Activated CD4-positive, alpha-beta memory T cell treated with anti-CD3 and anti-CD28 coated beads, Interleukin-2, amount 10 ng/mL, durations not matched to agents 7 days and 5 days (primary cell): ENCODE measurements at regions not wholly inside any gene's neighbourhood (a gene's known extent, or its start where the extent isn't known, plus 50 kb on each side); places are given as distances from the start of the nearest gene placed in this dataset.
"Not testable (repeated sequence)": the region's sequence is repeated elsewhere in the genome, so short reads cannot be mapped to it uniquely, and the experiment has no call there.

ENCODE experiments used
- CTCF ChIA-PET: fragments of 350-600 bp; sonication (Branson Sonifier 250); formaldehyde crosslinking; loops from one replicate; lab custom pipeline; 2021; ENCODE audit warnings: antibody characterized with exemption, inconsistent platforms; lab: Charles Lee
- POLR2A ChIA-PET: fragments of 350-600 bp; sonication (Branson Sonifier 250); formaldehyde crosslinking; loops from one replicate; lab custom pipeline; 2021; ENCODE audit warnings: antibody characterized with exemption; lab: Charles Lee
- DNase-seq: peaks from one replicate; pipeline ENCODE4 v3.0.0-alpha.2; 2020
- H3K27ac Mint-ChIP-seq: one replicate; pipeline ENCODE4 v1.8.0; 2021; ENCODE audit warnings: mild to moderate bottlenecking, mixed read lengths
- H3K27me3 Mint-ChIP-seq: one replicate; pipeline ENCODE4 v1.8.0; 2021; ENCODE audit warnings: mixed read lengths
- H3K36me3 Mint-ChIP-seq: one replicate; pipeline ENCODE4 v1.8.0; 2021; ENCODE audit warnings: low read depth, mixed read lengths
- H3K4me1 Mint-ChIP-seq: one replicate; pipeline ENCODE4 v1.8.0; 2021; ENCODE audit warnings: mixed read lengths
- H3K4me3 Mint-ChIP-seq: one replicate; pipeline ENCODE4 v1.8.0; 2021; ENCODE audit warnings: mild to moderate bottlenecking, mixed read lengths
- H3K9me3 Mint-ChIP-seq: one replicate; pipeline ENCODE4 v1.8.0; 2021; ENCODE audit warnings: mixed read lengths

DNA sequence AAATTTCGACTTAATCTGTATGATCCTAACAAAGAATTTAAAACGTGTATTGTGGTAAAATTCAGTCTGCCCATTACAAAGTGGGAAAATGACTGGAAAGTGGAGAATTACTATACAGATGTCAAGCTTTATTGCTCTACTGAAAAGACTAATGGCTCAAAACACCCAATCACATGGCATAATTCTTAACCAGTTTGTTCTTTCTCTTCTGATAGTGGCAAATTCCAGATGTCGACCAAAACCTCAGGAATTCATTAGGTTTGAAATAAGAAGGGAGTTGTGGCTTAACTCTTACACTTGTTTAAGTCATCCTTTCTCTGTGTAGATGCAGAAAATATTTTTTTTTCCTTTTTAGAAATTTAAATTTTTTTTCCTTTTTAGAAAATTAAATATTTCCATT is 1254.9 kb upstream of the LRRN3 start:
- Mint-ChIP-seq H3K36me3 (no peaks in the 10 kb centered on the region), H3K27me3 (no peaks in the 10 kb centered on the region), H3K4me3 (no peak overlapping the region), H3K27ac (no peak overlapping the region), H3K9me3 (no peaks in the 10 kb centered on the region), H3K4me1 (no peaks in the 10 kb centered on the region)
- POLR2A ChIA-PET = no interaction called here
- CTCF ChIA-PET = no interaction called here
- DNase-seq = no peak

DNA sequence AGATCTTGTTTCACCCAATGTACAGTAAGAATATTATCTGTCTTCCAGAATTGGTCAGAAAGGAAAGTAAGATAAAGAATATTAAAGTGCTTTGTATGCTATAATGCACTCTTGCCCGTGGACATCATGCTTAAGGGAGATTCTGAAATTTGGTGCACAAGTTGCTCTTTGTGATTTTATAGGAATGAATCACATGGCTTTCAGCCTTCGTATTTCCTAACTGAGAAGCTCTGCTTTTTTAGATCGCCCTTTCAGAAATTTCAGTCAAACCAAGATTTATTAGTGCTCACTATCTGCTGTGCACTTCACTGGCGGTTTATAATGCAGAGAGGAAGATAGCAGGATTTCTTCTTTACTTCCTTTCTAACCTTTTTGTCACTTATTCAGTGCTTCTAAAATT is 1248.5 kb upstream of the LRRN3 start:
- no peak for DNase-seq
- no peak overlapping the region for H3K27ac Mint-ChIP-seq
- H3K9me3 Mint-ChIP-seq = no peaks in the 10 kb centered on the region
- H3K4me3 Mint-ChIP-seq = no peak overlapping the region
- H3K4me1 Mint-ChIP-seq = no peaks in the 10 kb centered on the region
- ChIA-PET POLR2A (no interaction called here), CTCF (no interaction called here)
- no peaks in the 10 kb centered on the region for H3K27me3 Mint-ChIP-seq
- H3K36me3 Mint-ChIP-seq = no peaks in the 10 kb centered on the region

DNA sequence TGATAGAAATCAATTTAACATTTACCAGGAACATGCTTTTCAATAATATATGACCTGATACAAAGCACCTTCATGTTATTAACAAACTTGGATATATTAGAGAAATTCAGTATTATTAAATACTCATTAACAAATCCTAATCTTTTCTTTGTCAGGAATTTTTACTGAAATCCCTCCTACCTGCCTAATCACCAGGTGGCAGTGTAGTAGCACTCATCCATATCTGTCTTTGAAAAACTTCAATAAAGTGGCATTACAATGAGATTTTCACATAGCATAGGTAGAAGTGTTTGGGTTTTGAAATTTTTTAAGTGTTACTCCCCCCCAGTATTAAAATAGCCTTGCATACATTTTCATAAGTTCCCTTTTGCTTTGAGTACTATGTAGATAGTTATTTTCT is 1246.6 kb upstream of the LRRN3 start:
- POLR2A ChIA-PET = no interaction called here
- H3K27ac Mint-ChIP-seq = no peak overlapping the region
- H3K36me3 Mint-ChIP-seq = no peaks in the 10 kb centered on the region
- CTCF ChIA-PET = interaction anchor here (1.0 kb wide), 1 partner anchor 1254 kb away, joined by 4 read pairs; no protein-coding TSS in a partner anchor
- no peaks in the 10 kb centered on the region for H3K4me1 Mint-ChIP-seq
- no peak overlapping the region for H3K4me3 Mint-ChIP-seq
- no peak for DNase-seq
- no peaks in the 10 kb centered on the region for H3K9me3 Mint-ChIP-seq
- H3K27me3 Mint-ChIP-seq = no peaks in the 10 kb centered on the region

DNA sequence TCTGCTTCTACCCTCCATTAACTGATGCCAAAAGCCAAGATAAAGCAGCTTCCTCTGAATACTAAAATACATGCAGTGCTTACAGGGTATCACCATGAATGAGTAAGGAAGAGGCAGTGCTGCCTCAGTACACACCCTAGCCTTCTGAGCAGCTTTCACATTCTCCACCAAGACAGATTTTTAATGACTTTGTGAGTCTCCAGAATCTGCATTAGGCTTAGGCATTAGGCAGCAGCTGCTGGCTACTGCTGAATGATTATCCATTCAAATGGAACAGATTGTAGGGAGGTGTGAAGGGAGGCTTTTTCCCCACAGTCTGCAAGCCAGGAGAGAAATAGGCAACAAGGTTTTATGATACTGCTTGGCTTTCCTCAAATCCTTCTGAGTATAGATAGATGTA is 1226.7 kb upstream of the LRRN3 start:
- H3K27ac Mint-ChIP-seq = no peak overlapping the region
- CTCF ChIA-PET = no interaction called here
- DNase-seq = no peak
- H3K27me3 Mint-ChIP-seq = no peaks in the 10 kb centered on the region
- H3K9me3 Mint-ChIP-seq = no peaks in the 10 kb centered on the region
- H3K36me3 Mint-ChIP-seq = no peaks in the 10 kb centered on the region
- no peak overlapping the region for H3K4me3 Mint-ChIP-seq
- no peaks in the 10 kb centered on the region for H3K4me1 Mint-ChIP-seq
- POLR2A ChIA-PET = no interaction called here

DNA sequence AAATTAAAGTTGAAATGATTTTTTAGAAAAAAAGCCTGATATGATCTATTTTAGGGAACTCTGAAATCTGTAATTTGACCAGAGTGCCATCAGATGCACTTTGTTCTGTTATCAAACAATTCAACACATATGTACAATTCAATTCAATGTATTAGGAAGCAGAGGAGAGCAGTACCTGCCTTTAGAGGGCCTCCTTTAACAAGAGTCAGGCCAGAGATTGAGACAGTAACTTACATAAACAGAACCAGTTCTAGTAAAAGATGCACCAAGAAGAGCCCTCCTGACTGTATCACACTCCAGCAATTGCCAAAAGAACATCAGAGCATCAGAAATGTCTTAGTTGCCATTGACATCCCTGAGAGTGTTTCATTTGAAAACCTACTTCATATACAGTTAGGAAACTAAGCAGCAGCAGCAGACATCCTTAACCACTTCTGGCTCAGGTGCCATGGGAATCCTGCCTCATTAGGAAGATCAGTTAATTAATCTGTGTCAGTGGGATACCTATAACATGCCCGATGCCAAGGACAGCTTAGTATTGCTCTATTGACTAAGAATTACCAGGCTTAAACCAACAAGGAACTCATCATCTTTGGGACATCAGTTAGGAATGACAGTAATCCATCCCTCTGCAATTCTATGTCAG is 1222.6 kb upstream of the LRRN3 start:
- no peaks in the 10 kb centered on the region for H3K36me3 Mint-ChIP-seq
- no peak overlapping the region for H3K4me3 Mint-ChIP-seq
- no peaks in the 10 kb centered on the region for H3K27me3 Mint-ChIP-seq
- no peak overlapping the region for H3K27ac Mint-ChIP-seq
- H3K9me3 Mint-ChIP-seq = no peaks in the 10 kb centered on the region
- ChIA-PET POLR2A (no interaction called here), CTCF (no interaction called here)
- no peaks in the 10 kb centered on the region for H3K4me1 Mint-ChIP-seq
- no peak for DNase-seq

DNA sequence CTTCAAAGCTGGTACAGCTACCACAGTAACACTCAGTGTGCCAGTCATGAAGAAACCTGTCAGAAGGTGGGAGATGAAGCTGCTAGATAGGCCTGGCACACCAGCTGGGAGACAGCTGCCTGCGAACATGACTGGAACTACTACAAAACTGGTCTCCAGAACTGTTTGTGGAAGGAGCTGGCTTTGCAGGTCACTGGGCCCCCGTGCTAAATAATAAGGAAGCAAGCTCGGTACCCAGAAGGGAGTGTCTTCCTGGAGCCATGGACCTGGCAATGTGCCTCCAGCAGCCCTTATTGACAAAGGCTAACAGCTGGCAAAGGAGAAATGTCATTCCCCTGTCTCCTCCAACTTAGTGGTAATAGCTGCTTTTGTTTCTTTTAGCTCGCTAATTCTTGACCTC is 1217.6 kb upstream of the LRRN3 start:
- Mint-ChIP-seq H3K9me3 (no peaks in the 10 kb centered on the region), H3K4me3 (no peak overlapping the region), H3K4me1 (no peaks in the 10 kb centered on the region), H3K27me3 (no peaks in the 10 kb centered on the region), H3K27ac (no peak overlapping the region), H3K36me3 (no peaks in the 10 kb centered on the region)
- CTCF ChIA-PET = no interaction called here
- no peak for DNase-seq
- POLR2A ChIA-PET = no interaction called here

DNA sequence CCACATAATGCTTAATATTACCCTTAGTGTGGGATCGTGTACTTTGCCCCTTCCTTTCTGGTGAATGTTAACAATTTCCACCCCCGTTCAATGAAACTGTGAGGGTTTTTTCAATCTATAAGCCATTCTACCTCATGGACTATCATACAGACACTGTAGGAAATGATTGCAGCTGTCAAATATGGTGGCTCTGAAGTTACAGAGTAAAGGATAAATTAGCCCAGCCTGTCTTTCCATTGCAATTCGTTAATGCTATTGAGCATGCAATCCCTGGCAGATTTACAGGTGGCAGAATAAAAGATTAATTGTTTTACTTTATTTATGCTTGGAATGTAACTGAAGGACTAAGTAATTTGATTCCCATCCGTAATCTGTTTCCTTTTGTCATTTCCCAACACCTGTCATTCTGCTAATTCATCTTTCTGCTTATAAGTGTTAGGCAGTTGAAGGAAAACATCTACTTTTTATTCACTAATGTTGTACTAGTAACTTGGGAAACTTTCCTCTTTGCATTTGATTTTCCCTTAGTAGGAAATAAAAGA is 1211.6 kb upstream of the LRRN3 start:
- CTCF ChIA-PET = no interaction called here
- POLR2A ChIA-PET = no interaction called here
- Mint-ChIP-seq H3K4me1 (no peaks in the 10 kb centered on the region), H3K36me3 (no peaks in the 10 kb centered on the region), H3K27me3 (no peaks in the 10 kb centered on the region), H3K4me3 (no peak overlapping the region), H3K27ac (no peak overlapping the region), H3K9me3 (no peaks in the 10 kb centered on the region)
- no peak for DNase-seq

DNA sequence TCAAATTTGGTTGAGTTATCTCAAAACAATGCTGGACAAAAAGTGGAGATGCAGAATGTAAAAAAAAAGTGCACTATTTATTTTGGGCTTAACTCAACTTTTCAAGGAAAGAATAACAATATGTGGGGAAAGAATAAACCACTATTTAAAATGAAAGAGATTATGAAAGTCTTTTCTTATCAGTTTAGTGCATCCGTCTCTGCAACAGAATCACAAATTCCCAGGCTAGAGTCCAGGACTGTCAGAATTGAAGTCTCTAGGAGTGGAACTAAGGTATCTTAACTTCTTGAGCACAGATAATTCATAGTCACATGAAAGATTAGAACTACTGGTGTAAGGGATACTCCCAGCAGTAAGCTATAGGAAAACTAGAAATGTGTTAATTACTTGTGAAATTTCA is 1200.3 kb upstream of the LRRN3 start:
- Mint-ChIP-seq H3K4me1 (no peaks in the 10 kb centered on the region), H3K9me3 (peaks cover 3% of the 10 kb centered on the region), H3K27ac (no peak overlapping the region), H3K4me3 (no peak overlapping the region), H3K27me3 (no peaks in the 10 kb centered on the region), H3K36me3 (no peaks in the 10 kb centered on the region)
- ChIA-PET CTCF (no interaction called here), POLR2A (no interaction called here)
- DNase-seq = no peak

DNA sequence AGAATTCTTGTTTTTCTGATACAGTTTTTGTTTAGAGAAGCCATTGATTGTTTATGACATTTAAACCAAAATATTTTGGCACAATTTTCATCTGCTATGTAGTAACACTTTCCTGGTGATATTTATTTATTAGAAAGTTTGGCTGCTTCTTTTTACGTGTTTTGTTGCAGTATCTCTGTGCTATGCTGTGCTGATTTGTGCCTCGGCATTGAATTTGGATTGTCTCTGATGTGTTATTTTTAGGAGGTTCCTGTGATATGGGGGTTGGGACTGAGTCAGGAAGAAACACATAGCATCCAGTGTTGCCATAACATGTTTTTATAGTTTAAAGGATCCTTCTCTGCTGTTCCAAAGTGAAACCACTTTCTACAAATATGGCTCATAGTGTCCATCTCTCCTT is 1197.7 kb upstream of the LRRN3 start:
- CTCF ChIA-PET = no interaction called here
- H3K9me3 Mint-ChIP-seq = peaks cover 3% of the 10 kb centered on the region
- POLR2A ChIA-PET = no interaction called here
- H3K27me3 Mint-ChIP-seq = no peaks in the 10 kb centered on the region
- no peak overlapping the region for H3K4me3 Mint-ChIP-seq
- no peak overlapping the region for H3K27ac Mint-ChIP-seq
- no peaks in the 10 kb centered on the region for H3K36me3 Mint-ChIP-seq
- H3K4me1 Mint-ChIP-seq = no peaks in the 10 kb centered on the region
- DNase-seq = no peak

DNA sequence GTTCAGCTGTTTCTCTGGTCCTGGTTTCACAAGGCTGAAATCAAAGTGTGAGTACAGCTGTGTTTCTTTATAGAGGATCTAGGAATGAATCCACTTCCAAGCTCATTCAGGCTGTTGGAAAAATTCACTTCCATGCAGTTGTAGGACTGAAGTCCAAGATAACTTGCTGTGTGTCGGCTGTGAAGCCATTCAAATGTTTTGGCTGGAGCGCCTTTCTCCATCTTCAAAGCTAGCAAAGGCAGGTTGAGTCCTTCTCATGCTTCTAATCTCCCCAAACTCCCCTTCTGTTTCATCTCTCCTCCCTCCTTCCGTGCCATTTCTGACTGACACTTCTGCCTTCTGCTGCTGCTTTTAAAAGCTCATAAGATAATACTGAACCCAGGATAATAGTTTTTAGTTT is 1195.4 kb upstream of the LRRN3 start:
- ChIA-PET POLR2A (no interaction called here), CTCF (no interaction called here)
- Mint-ChIP-seq H3K27me3 (no peaks in the 10 kb centered on the region), H3K36me3 (no peaks in the 10 kb centered on the region), H3K4me1 (no peaks in the 10 kb centered on the region), H3K4me3 (no peak overlapping the region), H3K9me3 (no peaks in the 10 kb centered on the region), H3K27ac (no peak overlapping the region)
- no peak for DNase-seq

DNA sequence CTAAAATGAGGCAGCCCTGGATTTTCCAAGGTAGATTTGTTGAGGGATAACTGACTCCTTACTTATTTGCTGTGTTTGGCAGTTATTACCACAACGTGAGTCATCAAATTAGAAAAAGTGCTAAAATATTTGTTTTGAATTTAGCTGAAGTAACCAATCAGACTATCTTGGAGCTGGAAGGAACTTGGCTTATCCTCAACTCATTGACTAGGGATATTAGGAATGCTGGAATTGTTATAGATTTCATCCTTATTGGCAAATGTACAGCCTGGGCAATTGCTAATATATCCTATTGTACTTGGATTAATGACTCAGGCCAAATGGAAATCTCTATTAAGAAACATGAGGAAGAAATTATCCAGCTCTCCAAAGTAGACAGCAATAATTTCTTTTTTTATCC is 1189.0 kb upstream of the LRRN3 start:
- no peak for DNase-seq
- H3K27ac Mint-ChIP-seq = no peak overlapping the region
- H3K36me3 Mint-ChIP-seq = no peaks in the 10 kb centered on the region
- H3K4me1 Mint-ChIP-seq = no peaks in the 10 kb centered on the region
- H3K27me3 Mint-ChIP-seq = no peaks in the 10 kb centered on the region
- POLR2A ChIA-PET = no interaction called here
- no peak overlapping the region for H3K4me3 Mint-ChIP-seq
- peaks cover 2% of the 10 kb centered on the region for H3K9me3 Mint-ChIP-seq
- CTCF ChIA-PET = no interaction called here

DNA sequence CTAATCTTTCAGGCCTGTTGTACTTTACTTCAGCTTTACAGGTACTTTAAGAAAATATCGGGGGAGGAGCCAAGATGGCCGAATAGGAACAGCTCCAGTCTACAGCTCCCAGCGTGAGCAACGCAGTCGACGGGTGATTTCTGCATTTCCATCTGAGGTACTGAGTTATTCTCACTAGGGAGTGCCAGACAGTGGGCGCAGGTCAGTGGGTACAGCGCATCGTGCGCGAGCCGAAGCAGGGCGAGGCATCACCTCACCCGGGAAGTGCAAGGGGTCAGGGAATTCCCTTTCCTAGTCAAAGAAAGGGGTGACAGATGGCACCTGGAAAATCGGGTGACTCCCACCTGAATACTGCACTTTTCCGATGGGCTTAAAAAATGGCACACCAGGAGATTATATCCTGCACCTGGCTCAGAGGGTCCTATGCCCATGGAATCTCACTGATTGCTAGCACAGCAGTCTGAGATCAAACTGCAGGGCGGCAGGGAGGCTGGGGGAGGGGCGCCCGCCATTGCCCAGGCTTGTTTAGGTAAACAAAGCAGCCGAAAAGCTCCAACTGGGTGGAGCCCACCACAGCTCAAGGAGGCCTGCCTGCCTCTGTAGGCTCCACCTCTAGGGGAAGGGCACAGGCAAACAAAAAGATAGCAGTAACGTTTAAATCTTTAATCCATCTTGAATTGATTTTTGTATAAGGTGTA is 1185.4 kb upstream of the LRRN3 start:
- H3K36me3 Mint-ChIP-seq, H3K9me3 Mint-ChIP-seq, POLR2A ChIA-PET, H3K27ac Mint-ChIP-seq, H3K4me3 Mint-ChIP-seq, H3K27me3 Mint-ChIP-seq, CTCF ChIA-PET, DNase-seq, H3K4me1 Mint-ChIP-seq: not testable (repeated sequence)

DNA sequence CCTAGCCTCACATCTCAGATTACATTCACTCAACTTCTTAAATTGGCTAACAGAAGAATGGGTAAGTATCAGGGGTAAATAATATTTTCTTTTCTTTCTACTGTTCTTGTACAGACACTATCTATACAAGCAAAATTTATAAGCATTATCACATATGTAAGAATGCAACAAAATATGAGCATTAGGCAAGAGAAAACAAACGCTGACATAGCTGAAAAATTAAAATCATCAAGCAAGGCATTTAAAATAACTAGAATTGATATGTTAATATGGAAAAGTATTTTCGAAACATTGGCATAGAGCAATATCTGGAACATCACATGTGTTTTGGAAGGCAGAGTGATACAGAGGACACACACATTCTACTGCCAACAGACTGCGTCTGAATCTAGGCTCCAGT is 1175.3 kb upstream of the LRRN3 start:
- Mint-ChIP-seq H3K27me3 (no peaks in the 10 kb centered on the region), H3K9me3 (peaks cover under 1% of the 10 kb centered on the region)

DNA sequence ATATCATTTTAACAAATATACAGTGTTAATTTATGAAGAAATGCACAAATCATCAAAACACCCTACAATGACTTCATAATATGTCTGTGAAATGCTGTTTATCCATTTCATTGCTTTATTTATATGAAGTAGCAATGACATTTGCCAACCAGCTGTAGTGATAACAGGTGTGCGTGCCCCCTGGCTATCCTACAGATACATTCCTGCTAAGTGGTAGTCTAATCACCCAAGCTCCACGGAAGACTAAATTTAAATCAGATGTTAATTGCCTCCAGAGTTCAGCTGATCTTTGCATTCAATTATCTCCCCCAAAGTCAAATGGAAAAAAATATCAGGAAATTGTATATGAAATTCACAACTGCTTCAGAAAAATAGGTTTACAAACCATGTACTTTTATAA is 1164.2 kb upstream of the LRRN3 start:
- no peaks in the 10 kb centered on the region for H3K36me3 Mint-ChIP-seq
- peaks cover 5% of the 10 kb centered on the region for H3K9me3 Mint-ChIP-seq
- POLR2A ChIA-PET = no interaction called here
- H3K4me3 Mint-ChIP-seq = no peak overlapping the region
- H3K4me1 Mint-ChIP-seq = no peaks in the 10 kb centered on the region
- DNase-seq = no peak
- no peak overlapping the region for H3K27ac Mint-ChIP-seq
- no peaks in the 10 kb centered on the region for H3K27me3 Mint-ChIP-seq
- CTCF ChIA-PET = no interaction called here

More for the DNA sequence above, 1175.3 kb upstream of the LRRN3 start:
- Mint-ChIP-seq H3K36me3 (no peaks in the 10 kb centered on the region), H3K4me3 (no peak overlapping the region), H3K4me1 (no peaks in the 10 kb centered on the region), H3K27ac (no peak overlapping the region)
- DNase-seq = no peak
- POLR2A ChIA-PET = no interaction called here
- CTCF ChIA-PET = no interaction called here
